GM19467 (cell line): ENCODE measurements at regions not wholly inside any gene's neighbourhood (a gene's known extent, or its start where the extent isn't known, plus 50 kb on each side); places are given as distances from the start of the nearest gene placed in this dataset.

Experiments
- ATAC-seq: cut with Tn5 transposase; IDR thresholded peaks from one replicate; pipeline ENCODE4 v1.9.1; 2021; ENCODE audit warnings: mild to moderate bottlenecking, moderate library complexity; ENCODE audit not compliant: unreplicated experiment

- ATAC-seq = no peak
Measured at GRCh38 chr17:55668312-55668920, 54.2 kb downstream of the TMEM100 start.

- ATAC-seq = no peak
Measured at GRCh38 chr17:55666806-55667205, 55.9 kb downstream of the TMEM100 start.

GRCh38 chr17:55664287-55664686 is 58.4 kb downstream of the TMEM100 start:
- peak; percentile 74 for ATAC-seq

GRCh38 chr17:55663400-55663799 is 59.3 kb downstream of the TMEM100 start:
- no peak for ATAC-seq

GRCh38 chr17:55661963-55662834 is 60.5 kb downstream of the TMEM100 start:
- no peak for ATAC-seq

GRCh38 chr17:55661256-55661758 is 61.4 kb downstream of the TMEM100 start:
- ATAC-seq = no peak

- ATAC-seq = no peak
Measured at GRCh38 chr17:55660178-55660886, 62.3 kb downstream of the TMEM100 start.

- ATAC-seq = no peak
Measured at GRCh38 chr17:55659661-55660060, 63.0 kb downstream of the TMEM100 start.

GRCh38 chr17:55655777-55656176 is 66.9 kb downstream of the TMEM100 start:
- no peak for ATAC-seq

GRCh38 chr17:55654821-55655220 is 67.8 kb downstream of the TMEM100 start:
- ATAC-seq = no peak

- no peak for ATAC-seq
Measured at GRCh38 chr17:55654022-55654421, 68.6 kb downstream of the TMEM100 start.

GRCh38 chr17:55652825-55653224 is 69.8 kb downstream of the TMEM100 start:
- no peak for ATAC-seq

- ATAC-seq = no peak
Measured at GRCh38 chr17:55652114-55652823, 70.4 kb downstream of the TMEM100 start.

GRCh38 chr17:55649957-55650597 is 72.6 kb downstream of the TMEM100 start:
- ATAC-seq = no peak

- ATAC-seq = no peak
Measured at GRCh38 chr17:55648086-55648485, 74.6 kb downstream of the TMEM100 start.

- no peak for ATAC-seq
Measured at GRCh38 chr17:55645361-55645760, 77.3 kb downstream of the TMEM100 start.

GRCh38 chr17:55644346-55644745 is 78.3 kb downstream of the TMEM100 start:
- no peak for ATAC-seq

- ATAC-seq = no peak
Measured at GRCh38 chr17:55642741-55643140, 79.9 kb downstream of the TMEM100 start.

GRCh38 chr17:55641676-55642081 is 81.0 kb downstream of the TMEM100 start:
- no peak for ATAC-seq

GRCh38 chr17:55639096-55639495 is 83.6 kb downstream of the TMEM100 start:
- ATAC-seq = no peak
